ENCODE measurements at regions not wholly inside any gene's neighbourhood (a gene's known extent, or its start where the extent isn't known, plus 50 kb on each side); places are given as distances from the start of the nearest gene placed in this dataset.

DNA sequence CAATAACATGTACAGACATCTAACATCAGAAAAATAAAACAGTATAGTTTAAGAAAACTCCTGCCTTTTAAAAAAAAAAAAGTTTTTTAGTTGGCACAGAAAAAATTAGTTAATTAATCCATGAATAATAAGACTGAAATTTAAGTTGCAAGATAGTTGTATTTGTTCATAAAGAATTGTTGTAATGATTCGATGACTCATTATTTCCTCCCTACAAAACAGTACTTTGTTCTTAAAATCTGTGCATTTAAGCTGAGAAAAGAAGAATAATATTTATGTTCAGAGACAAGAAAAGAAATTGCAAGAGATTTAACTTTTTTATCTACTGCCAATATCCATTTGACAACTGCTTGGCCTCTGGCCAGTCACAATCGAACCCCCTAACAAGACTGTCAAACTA lies 894.7 kb downstream of the ADGRL2 start:
- ATAC-seq (ENCODE audit: low read depth) (no peak), DNase-seq (no peak)
- H2BK120ac ChIP-seq (ENCODE audit: low read depth, low read length) = no peak overlapping the region
- no peaks in the 10 kb centered on the region for H4K20me1 ChIP-seq (ENCODE audit: insufficient read depth, low read length)
- no peak overlapping the region for H3K4me2 ChIP-seq (ENCODE audit: low read depth, low read length)
- H3K9me3 ChIP-seq (ENCODE audit: control insufficient read depth, insufficient read depth, low read length) = no peaks in the 10 kb centered on the region
- no peak overlapping the region for H2AK9ac ChIP-seq (replicated peaks; ENCODE audit: low read depth, low read length, poor library complexity)
- H2BK5ac ChIP-seq (ENCODE audit: low read depth, low read length, poor library complexity, severe bottlenecking) = no peak overlapping the region
- in situ Hi-C loops (cut with MboI; ENCODE audit: low sequenced_read_pairs) (no loop called here), intact Hi-C loops (cut with micrococcal nuclease) (no loop called here), dilution Hi-C loops (cut with HindIII; ENCODE audit: low sequenced_read_pairs, unreplicated experiment) (no loop called here)
- no peak for TF ChIP-seq SMC3 (IDR thresholded peaks at IDR 0.05; ENCODE audit: low read depth, low read length)
- no peak for TF ChIP-seq CEBPB (IDR thresholded peaks at IDR 0.05; ENCODE audit: low read depth, low read length)
- no peak for TF ChIP-seq RAD21 (IDR thresholded peaks at IDR 0.05; ENCODE audit: low read length)
- no peak overlapping the region for H2AFZ ChIP-seq (replicated peaks; ENCODE audit: low read length, poor library complexity)
- no peak overlapping the region for H4K5ac ChIP-seq (ENCODE audit: low read depth, low read length)
- no peak overlapping the region for H3K4me3 ChIP-seq (ENCODE audit: insufficient read depth, low read depth, low read length)
- no peaks in the 10 kb centered on the region for H3K9me1 ChIP-seq (ENCODE audit: insufficient read depth, low read length)
- no peak overlapping the region for H4K8ac ChIP-seq (ENCODE audit: low read depth in 2 of 2, low read length in 2 of 2)
- ChIA-PET POLR2A (ENCODE audit: unreplicated experiment) (no interaction called here), CTCF (no interaction called here)
- H3K23ac ChIP-seq (ENCODE audit: low read depth, low read length) = no peak overlapping the region
- no peak overlapping the region for H3K14ac ChIP-seq (replicated peaks; ENCODE audit: low read depth, low read length)
- H4K91ac ChIP-seq (ENCODE audit: insufficient read depth, low read depth, low read length) = no peak overlapping the region
- no TSS peak for BruUV-seq (replicated peaks)
- no peak overlapping the region for H3K27ac ChIP-seq (ENCODE audit: insufficient read depth, low read length)
- no peak overlapping the region for H3K9ac ChIP-seq (ENCODE audit: low read depth, low read length)
- no peaks in the 10 kb centered on the region for H3K79me1 ChIP-seq (ENCODE audit: low read depth in 1 of 2, low read length in 2 of 2)
- H2BK20ac ChIP-seq (ENCODE audit: low read depth, low read length) = no peak overlapping the region
- H3K36me3 ChIP-seq (ENCODE audit: control insufficient read depth, insufficient read depth, low read length) = no peaks in the 10 kb centered on the region
- no peak overlapping the region for H2AK5ac ChIP-seq (ENCODE audit: low read depth, low read length)
- no peaks in the 10 kb centered on the region for H3K4me1 ChIP-seq (ENCODE audit: control insufficient read depth, insufficient read depth, low read length)
- H3K4ac ChIP-seq (ENCODE audit: low read depth, low read length) = no peak overlapping the region
- no peaks in the 10 kb centered on the region for H3K27me3 ChIP-seq (ENCODE audit: control insufficient read depth, insufficient read depth, low read length)
- no peak overlapping the region for H3K18ac ChIP-seq (ENCODE audit: low read depth, low read length)
- no peak overlapping the region for H3K56ac ChIP-seq (ENCODE audit: extremely low read depth, insufficient read depth, low read length)
- H2BK15ac ChIP-seq (ENCODE audit: low read depth, low read length) = no peak overlapping the region
- WGBS, 2 experiments (ENCODE audit: extremely low coverage in 2 of 2, insufficient read length in 1 of 2) = no CpG with 5 or more reads among the region's 2 CpGs
